ENCODE measurements at regions not wholly inside any gene's neighbourhood (a gene's known extent, or its start where the extent isn't known, plus 50 kb on each side); places are given as distances from the start of the nearest gene placed in this dataset.

DNA sequence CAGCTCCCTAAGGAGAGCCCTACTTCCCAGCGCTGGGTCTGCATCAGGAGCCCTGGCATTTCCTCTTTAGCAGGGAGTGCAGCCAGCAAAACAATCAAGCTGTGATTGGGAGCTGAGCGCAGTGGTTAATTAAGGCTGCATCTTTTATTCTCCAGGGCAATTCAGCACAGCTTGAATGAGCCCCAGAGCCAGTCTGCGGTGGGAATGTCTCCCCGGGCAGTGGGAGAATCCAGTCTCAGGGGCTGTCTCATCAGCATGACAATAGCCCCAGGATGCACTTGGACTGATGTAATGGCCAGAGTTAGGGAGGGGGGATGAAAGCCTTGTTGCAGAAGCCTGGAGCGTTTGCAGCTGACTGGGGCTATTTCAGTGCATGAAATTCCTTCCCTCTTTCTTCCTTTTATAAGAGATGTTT is 292.6 kb upstream of the SOX9 start:
- no peaks in the 10 kb centered on the region for H3K79me2 ChIP-seq (ENCODE audit: insufficient read depth, low read length)
- no peak overlapping the region for H2AFZ ChIP-seq (ENCODE audit: low read length)
- no peaks in the 10 kb centered on the region for H3K9me2 ChIP-seq (replicated peaks; ENCODE audit: low read depth, low read length)
- TF ChIP-seq EZH2phosphoT487 (IDR thresholded peaks at IDR 0.05; ENCODE audit: borderline replicate concordance), result no peak
- TF ChIP-seq, protein P1, sequence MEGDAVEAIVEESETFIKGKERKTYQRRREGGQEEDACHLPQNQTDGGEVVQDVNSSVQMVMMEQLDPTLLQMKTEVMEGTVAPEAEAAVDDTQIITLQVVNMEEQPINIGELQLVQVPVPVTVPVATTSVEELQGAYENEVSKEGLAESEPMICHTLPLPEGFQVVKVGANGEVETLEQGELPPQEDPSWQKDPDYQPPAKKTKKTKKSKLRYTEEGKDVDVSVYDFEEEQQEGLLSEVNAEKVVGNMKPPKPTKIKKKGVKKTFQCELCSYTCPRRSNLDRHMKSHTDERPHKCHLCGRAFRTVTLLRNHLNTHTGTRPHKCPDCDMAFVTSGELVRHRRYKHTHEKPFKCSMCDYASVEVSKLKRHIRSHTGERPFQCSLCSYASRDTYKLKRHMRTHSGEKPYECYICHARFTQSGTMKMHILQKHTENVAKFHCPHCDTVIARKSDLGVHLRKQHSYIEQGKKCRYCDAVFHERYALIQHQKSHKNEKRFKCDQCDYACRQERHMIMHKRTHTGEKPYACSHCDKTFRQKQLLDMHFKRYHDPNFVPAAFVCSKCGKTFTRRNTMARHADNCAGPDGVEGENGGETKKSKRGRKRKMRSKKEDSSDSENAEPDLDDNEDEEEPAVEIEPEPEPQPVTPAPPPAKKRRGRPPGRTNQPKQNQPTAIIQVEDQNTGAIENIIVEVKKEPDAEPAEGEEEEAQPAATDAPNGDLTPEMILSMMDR (conservative IDR thresholded peaks at IDR 0.05; ENCODE audit: low read length), result no peak
- H4K20me1 ChIP-seq (ENCODE audit: insufficient read depth, low read length, poor library complexity, severe bottlenecking), result no peaks in the 10 kb centered on the region
- no peak overlapping the region for H3K4me2 ChIP-seq (ENCODE audit: low read depth, low read length, poor library complexity, severe bottlenecking)
- H3K27me3 ChIP-seq (ENCODE audit: insufficient read depth, low read length, poor library complexity, severe bottlenecking), result no peaks in the 10 kb centered on the region
- no peaks in the 10 kb centered on the region for H3K4me1 ChIP-seq (ENCODE audit: insufficient read depth, low read length, poor library complexity, severe bottlenecking)
- no peak overlapping the region for H3K4me3 ChIP-seq (ENCODE audit: low read length, poor library complexity, severe bottlenecking)
- no peaks in the 10 kb centered on the region for H3K36me3 ChIP-seq (ENCODE audit: insufficient read depth, low read length)
- H3F3A ChIP-seq (ENCODE audit: low read depth), result no peaks in the 10 kb centered on the region
- H3K9me3 ChIP-seq (ENCODE audit: insufficient read depth, low read depth, low read length), result no peaks in the 10 kb centered on the region
- H3K9ac ChIP-seq (ENCODE audit: low read depth, low read length, poor library complexity, severe bottlenecking), result no peak overlapping the region

DNA sequence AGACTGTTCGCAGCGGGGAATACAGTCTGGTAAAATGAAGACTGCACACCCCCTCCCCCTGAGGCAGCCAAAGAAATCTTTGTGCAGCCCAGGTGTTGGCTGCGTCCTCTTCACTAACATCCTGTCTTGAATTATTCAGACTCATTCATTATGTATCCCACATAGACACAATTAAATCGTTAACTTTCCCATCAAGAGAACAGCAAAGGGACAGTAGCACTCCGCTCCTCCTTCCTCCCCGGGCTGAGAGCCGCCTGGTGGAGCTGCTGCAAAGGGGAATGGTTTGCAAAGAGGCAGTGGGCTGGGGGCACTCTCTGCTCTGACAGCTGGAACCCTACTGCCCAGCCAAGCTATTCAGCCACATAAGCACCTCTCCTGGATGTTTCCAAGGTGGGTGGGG is 290.0 kb upstream of the SOX9 start:
- H3K27me3 ChIP-seq (ENCODE audit: insufficient read depth, low read length, poor library complexity, severe bottlenecking), result no peaks in the 10 kb centered on the region
- no peak for TF ChIP-seq EZH2phosphoT487 (IDR thresholded peaks at IDR 0.05; ENCODE audit: borderline replicate concordance)
- TF ChIP-seq, protein P1 (conservative IDR thresholded peaks at IDR 0.05; ENCODE audit: low read length), result no peak
- H3K9ac ChIP-seq (ENCODE audit: low read depth, low read length, poor library complexity, severe bottlenecking), result no peak overlapping the region
- no peak overlapping the region for H3K4me3 ChIP-seq (ENCODE audit: low read length, poor library complexity, severe bottlenecking)
- no peak overlapping the region for H2AFZ ChIP-seq (ENCODE audit: low read length)
- H3K36me3 ChIP-seq (ENCODE audit: insufficient read depth, low read length), result no peaks in the 10 kb centered on the region
- H3F3A ChIP-seq (ENCODE audit: low read depth), result no peaks in the 10 kb centered on the region
- H3K9me3 ChIP-seq (ENCODE audit: insufficient read depth, low read depth, low read length), result no peaks in the 10 kb centered on the region
- H3K4me1 ChIP-seq (ENCODE audit: insufficient read depth, low read length, poor library complexity, severe bottlenecking), result no peaks in the 10 kb centered on the region
- H3K9me2 ChIP-seq (replicated peaks; ENCODE audit: low read depth, low read length), result no peaks in the 10 kb centered on the region
- H3K4me2 ChIP-seq (ENCODE audit: low read depth, low read length, poor library complexity, severe bottlenecking), result no peak overlapping the region
- H4K20me1 ChIP-seq (ENCODE audit: insufficient read depth, low read length, poor library complexity, severe bottlenecking), result no peaks in the 10 kb centered on the region
- H3K79me2 ChIP-seq (ENCODE audit: insufficient read depth, low read length), result no peaks in the 10 kb centered on the region

DNA sequence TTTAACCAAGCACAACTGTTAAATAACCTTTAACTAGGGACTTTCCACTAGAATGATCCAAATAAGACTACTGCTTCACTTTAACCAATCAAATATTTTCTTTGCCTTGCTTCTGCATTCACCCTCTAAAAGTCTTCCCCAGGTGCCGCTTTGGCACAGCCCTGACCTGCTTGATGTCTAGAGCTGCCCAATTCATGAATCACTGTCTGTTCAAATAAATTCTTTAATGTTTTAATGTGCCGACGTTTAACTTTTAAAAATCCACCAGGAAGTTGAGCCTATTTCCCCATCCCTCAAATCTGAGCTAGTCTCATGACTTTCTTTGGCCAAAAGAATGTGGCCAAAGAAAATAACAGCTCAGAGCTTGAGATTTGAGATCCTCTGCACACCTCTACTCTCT is 277.8 kb upstream of the SOX9 start:
- H3F3A ChIP-seq (ENCODE audit: low read depth), result no peaks in the 10 kb centered on the region

More for the DNA sequence above, 277.8 kb upstream of the SOX9 start:
- TF ChIP-seq EZH2phosphoT487 (IDR thresholded peaks at IDR 0.05; ENCODE audit: borderline replicate concordance), result no peak
- TF ChIP-seq, protein P1 (conservative IDR thresholded peaks at IDR 0.05; ENCODE audit: low read length), result no peak
- no peak overlapping the region for H3K4me3 ChIP-seq (ENCODE audit: low read length, poor library complexity, severe bottlenecking)
- no peaks in the 10 kb centered on the region for H3K79me2 ChIP-seq (ENCODE audit: insufficient read depth, low read length)
- no peaks in the 10 kb centered on the region for H3K27me3 ChIP-seq (ENCODE audit: insufficient read depth, low read length, poor library complexity, severe bottlenecking)
- H2AFZ ChIP-seq (ENCODE audit: low read length), result no peak overlapping the region
- no peak overlapping the region for H3K4me2 ChIP-seq (ENCODE audit: low read depth, low read length, poor library complexity, severe bottlenecking)
- H4K20me1 ChIP-seq (ENCODE audit: insufficient read depth, low read length, poor library complexity, severe bottlenecking), result no peaks in the 10 kb centered on the region
- no peaks in the 10 kb centered on the region for H3K36me3 ChIP-seq (ENCODE audit: insufficient read depth, low read length)
- H3K9me3 ChIP-seq (ENCODE audit: insufficient read depth, low read depth, low read length), result 0 out of 2 replicates have a peak, but pooled peaks cover 3% of the 10 kb centered on the region
- H3K4me1 ChIP-seq (ENCODE audit: insufficient read depth, low read length, poor library complexity, severe bottlenecking), result no peaks in the 10 kb centered on the region
- no peak overlapping the region for H3K9ac ChIP-seq (ENCODE audit: low read depth, low read length, poor library complexity, severe bottlenecking)
- H3K9me2 ChIP-seq (replicated peaks; ENCODE audit: low read depth, low read length), result no peaks in the 10 kb centered on the region

All from Loucy (cell line).